ENCODE measurements at regions not wholly inside any gene's neighbourhood (a gene's known extent, or its start where the extent isn't known, plus 50 kb on each side); places are given as distances from the start of the nearest gene placed in this dataset.

- no peak for DNase-seq (ENCODE audit: extremely low spot score)
- POLR2A ChIA-PET, result no interaction called here
- CTCF ChIA-PET, result no interaction called here
- TF ChIP-seq, protein P1, sequence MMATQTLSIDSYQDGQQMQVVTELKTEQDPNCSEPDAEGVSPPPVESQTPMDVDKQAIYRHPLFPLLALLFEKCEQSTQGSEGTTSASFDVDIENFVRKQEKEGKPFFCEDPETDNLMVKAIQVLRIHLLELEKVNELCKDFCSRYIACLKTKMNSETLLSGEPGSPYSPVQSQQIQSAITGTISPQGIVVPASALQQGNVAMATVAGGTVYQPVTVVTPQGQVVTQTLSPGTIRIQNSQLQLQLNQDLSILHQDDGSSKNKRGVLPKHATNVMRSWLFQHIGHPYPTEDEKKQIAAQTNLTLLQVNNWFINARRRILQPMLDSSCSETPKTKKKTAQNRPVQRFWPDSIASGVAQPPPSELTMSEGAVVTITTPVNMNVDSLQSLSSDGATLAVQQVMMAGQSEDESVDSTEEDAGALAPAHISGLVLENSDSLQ (IDR thresholded peaks at IDR 0.05), result no peak
- TF ChIP-seq ARNT (IDR thresholded peaks at IDR 0.05) (no peak), TARDBP (IDR thresholded peaks at IDR 0.05) (no peak), NFRKB (IDR thresholded peaks at IDR 0.05) (no peak), FOXA1 (IDR thresholded peaks at IDR 0.05) (no peak), BHLHE40 (IDR thresholded peaks at IDR 0.05; ENCODE audit: borderline replicate concordance) (no peak), L3MBTL2 (conservative IDR thresholded peaks at IDR 0.05) (no peak), ELF4 (IDR thresholded peaks at IDR 0.05) (no peak), ZNF384 (IDR thresholded peaks at IDR 0.05) (no peak), SUZ12 (IDR thresholded peaks at IDR 0.05) (no peak), FOXK2 (IDR thresholded peaks at IDR 0.05) (no peak)
Observed at GRCh38 chrX:138945219-138945618, 233.7 kb upstream of the FGF13 start.

GRCh38 chrX:138939038-138939437 lies 227.5 kb upstream of the FGF13 start:
- TF ChIP-seq FOXM1 (IDR thresholded peaks at IDR 0.05; ENCODE audit: borderline replicate concordance), result no peak
- no peak for TF ChIP-seq BHLHE40 (IDR thresholded peaks at IDR 0.05; ENCODE audit: borderline replicate concordance)
- TF ChIP-seq L3MBTL2 (conservative IDR thresholded peaks at IDR 0.05), result no peak
- no peak for TF ChIP-seq HDGF (IDR thresholded peaks at IDR 0.05; ENCODE audit: borderline replicate concordance)
- TF ChIP-seq FOXK2 (IDR thresholded peaks at IDR 0.05), result no peak
- TF ChIP-seq, protein P1 (IDR thresholded peaks at IDR 0.05), result no peak
- no peak for TF ChIP-seq ARNT (IDR thresholded peaks at IDR 0.05)
- TF ChIP-seq ELF4 (IDR thresholded peaks at IDR 0.05), result no peak
- TF ChIP-seq ZNF384 (IDR thresholded peaks at IDR 0.05), result no peak
- no peak for TF ChIP-seq SP1 (IDR thresholded peaks at IDR 0.05)
- no peak for TF ChIP-seq NFRKB (IDR thresholded peaks at IDR 0.05)
- ChIA-PET POLR2A (no interaction called here), CTCF (no interaction called here)
- no peak for DNase-seq (ENCODE audit: extremely low spot score)

- ChIA-PET POLR2A (no interaction called here), CTCF (no interaction called here)
- no peak for TF ChIP-seq HDGF (IDR thresholded peaks at IDR 0.05; ENCODE audit: borderline replicate concordance)
- no peak for TF ChIP-seq FOXK2 (IDR thresholded peaks at IDR 0.05)
- TF ChIP-seq ARNT (IDR thresholded peaks at IDR 0.05), result no peak
- no peak for TF ChIP-seq SP1 (IDR thresholded peaks at IDR 0.05)
- no peak for TF ChIP-seq BHLHE40 (IDR thresholded peaks at IDR 0.05; ENCODE audit: borderline replicate concordance)
- no peak for TF ChIP-seq FOXA1 (IDR thresholded peaks at IDR 0.05)
- TF ChIP-seq NFRKB (IDR thresholded peaks at IDR 0.05), result no peak
- TF ChIP-seq ELF4 (IDR thresholded peaks at IDR 0.05), result no peak
- TF ChIP-seq, protein P1 (IDR thresholded peaks at IDR 0.05), result no peak
- no peak for TF ChIP-seq TARDBP (IDR thresholded peaks at IDR 0.05)
- no peak for TF ChIP-seq SUZ12 (IDR thresholded peaks at IDR 0.05)
- no peak for TF ChIP-seq ZNF384 (IDR thresholded peaks at IDR 0.05)
- no peak for TF ChIP-seq LEF1 (IDR thresholded peaks at IDR 0.05; ENCODE audit: borderline replicate concordance)
- no peak for TF ChIP-seq L3MBTL2 (conservative IDR thresholded peaks at IDR 0.05)
- no peak for TF ChIP-seq CTBP1 (IDR thresholded peaks at IDR 0.05; ENCODE audit: borderline replicate concordance)
- no peak for TF ChIP-seq FOXM1 (IDR thresholded peaks at IDR 0.05; ENCODE audit: borderline replicate concordance)
- no peak for DNase-seq (ENCODE audit: extremely low spot score)
Observed at GRCh38 chrX:138938003-138938402, 226.5 kb upstream of the FGF13 start.

- ChIA-PET POLR2A (no interaction called here), CTCF (interaction anchor here (0.6 kb wide), 1 partner anchor 78 kb away, joined by 4 read pairs; no protein-coding TSS in a partner anchor)
- TF ChIP-seq, protein P1 (IDR thresholded peaks at IDR 0.05), result no peak
- TF ChIP-seq NFRKB (IDR thresholded peaks at IDR 0.05) (no peak), CTBP1 (IDR thresholded peaks at IDR 0.05; ENCODE audit: borderline replicate concordance) (no peak), ZNF384 (IDR thresholded peaks at IDR 0.05) (no peak), FOXM1 (IDR thresholded peaks at IDR 0.05; ENCODE audit: borderline replicate concordance) (no peak), FOXA1 (IDR thresholded peaks at IDR 0.05) (no peak), HDGF (IDR thresholded peaks at IDR 0.05; ENCODE audit: borderline replicate concordance) (no peak), ARNT (IDR thresholded peaks at IDR 0.05) (no peak)
- DNase-seq (ENCODE audit: extremely low spot score), result no peak
Observed at GRCh38 chrX:138931212-138931611, 219.7 kb upstream of the FGF13 start.

GRCh38 chrX:138930583-138930945 lies 219.0 kb upstream of the FGF13 start:
- no peak for DNase-seq (ENCODE audit: extremely low spot score)
- CTCF ChIA-PET, result no interaction called here
- POLR2A ChIA-PET, result no interaction called here
- TF ChIP-seq ZNF384 (IDR thresholded peaks at IDR 0.05), result no peak
- TF ChIP-seq LEF1 (IDR thresholded peaks at IDR 0.05; ENCODE audit: borderline replicate concordance), result no peak
- TF ChIP-seq TARDBP (IDR thresholded peaks at IDR 0.05), result no peak
- no peak for TF ChIP-seq HDGF (IDR thresholded peaks at IDR 0.05; ENCODE audit: borderline replicate concordance)
- TF ChIP-seq FOXA1 (IDR thresholded peaks at IDR 0.05), result no peak
- no peak for TF ChIP-seq FOXK2 (IDR thresholded peaks at IDR 0.05)
- TF ChIP-seq ELF4 (IDR thresholded peaks at IDR 0.05), result no peak
- TF ChIP-seq SUZ12 (IDR thresholded peaks at IDR 0.05), result no peak
- no peak for TF ChIP-seq L3MBTL2 (conservative IDR thresholded peaks at IDR 0.05)
- no peak for TF ChIP-seq NFRKB (IDR thresholded peaks at IDR 0.05)
- no peak for TF ChIP-seq ARNT (IDR thresholded peaks at IDR 0.05)

DNA sequence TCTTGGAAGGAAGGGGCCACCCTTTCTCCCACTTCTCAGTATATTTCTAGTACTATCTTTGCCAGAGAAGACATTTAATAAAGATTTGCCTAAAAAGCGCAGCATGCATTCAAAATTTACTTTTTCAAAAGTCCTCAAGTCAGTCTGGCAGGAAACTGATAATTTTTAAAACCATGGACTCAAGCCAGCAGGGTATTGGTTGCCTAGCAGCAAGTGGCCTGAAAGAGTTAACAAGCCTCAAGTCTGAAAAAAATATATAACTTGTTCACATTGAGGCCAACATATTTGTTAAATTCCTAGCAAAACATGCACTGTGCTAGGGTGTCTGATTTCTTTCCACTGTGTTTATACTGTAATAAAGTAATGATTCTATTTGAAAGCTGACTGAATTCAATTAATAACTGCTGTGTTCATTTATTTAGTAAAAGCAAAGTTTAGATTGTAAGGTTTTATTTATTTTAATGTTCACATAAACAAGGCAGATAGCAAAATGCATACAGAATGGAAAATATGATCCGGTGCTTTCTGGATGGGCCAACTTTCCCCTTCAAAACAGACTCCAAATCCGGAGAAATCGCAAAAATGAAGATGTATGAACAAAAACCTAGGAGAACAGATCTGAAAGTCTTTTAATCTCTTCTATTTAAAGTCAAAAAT lies 218.5 kb upstream of the FGF13 start:
- ChIA-PET POLR2A (no interaction called here), CTCF (no interaction called here)
- TF ChIP-seq BHLHE40 (IDR thresholded peaks at IDR 0.05; ENCODE audit: borderline replicate concordance) (no peak), NFRKB (IDR thresholded peaks at IDR 0.05) (no peak), FOXM1 (IDR thresholded peaks at IDR 0.05; ENCODE audit: borderline replicate concordance) (no peak), ELF4 (IDR thresholded peaks at IDR 0.05) (no peak), CTBP1 (IDR thresholded peaks at IDR 0.05; ENCODE audit: borderline replicate concordance) (no peak)
- no peak for DNase-seq (ENCODE audit: extremely low spot score)
